GM13977 (cell line): ENCODE measurements at regions not wholly inside any gene's neighbourhood (a gene's known extent, or its start where the extent isn't known, plus 50 kb on each side); places are given as distances from the start of the nearest gene placed in this dataset.

ENCODE experiments used
- DNase-seq: peaks from one replicate; pipeline ENCODE4 v3.0.0; 2012; ENCODE audit warnings: low spot score
- in situ Hi-C: fragments of 300-500 bp; cut with MboI; formaldehyde crosslinking; loops from one replicate; pipeline ENCODE4 v1.12.0; 2022; ENCODE audit warnings: low sequenced_read_pairs, low pct_unique_long_range_greater_than_20kb, mixed read lengths, inconsistent platforms; ENCODE audit not compliant: unreplicated experiment
- TF ChIP-seq, protein P1 (sequence below): IDR thresholded peaks from 2 replicates; pipeline ENCODE4 v1.5.1; 2012; ENCODE audit warnings: mild to moderate bottlenecking, control low read depth; ENCODE audit not compliant: insufficient read depth; ENCODE audit errors: extremely low read depth, missing control alignments

DNA sequence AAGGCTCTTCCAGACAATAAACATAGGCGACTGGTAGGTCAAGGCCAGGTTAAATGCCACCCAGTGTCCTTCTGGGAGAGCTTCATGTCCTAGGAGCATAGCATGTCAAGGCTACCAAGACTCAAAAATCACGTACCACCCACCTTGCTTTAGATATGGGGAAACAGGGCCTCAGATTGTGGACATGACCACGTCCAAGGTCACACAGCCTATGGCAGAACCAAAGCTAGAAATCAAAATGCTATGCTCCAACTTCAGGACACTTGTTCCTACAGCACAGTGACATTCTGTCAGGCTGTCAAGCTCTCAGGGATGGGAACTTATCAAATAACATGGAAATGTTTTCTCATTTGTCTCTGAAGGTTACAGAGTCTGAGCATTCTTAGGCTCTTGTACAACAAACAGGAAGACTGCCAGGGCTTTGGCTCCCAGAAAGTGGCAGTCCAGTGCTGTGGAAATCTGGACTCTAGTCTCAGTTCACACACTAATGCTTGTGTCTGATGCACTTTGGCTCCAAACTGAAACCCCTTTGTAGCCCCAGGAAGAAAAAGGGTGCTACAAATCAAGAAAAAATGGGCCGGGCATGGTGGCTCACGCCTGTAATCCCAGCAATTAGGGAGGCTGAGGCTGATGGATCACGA lies 170.4 kb upstream of the LPP start:
- TF ChIP-seq, protein P1, sequence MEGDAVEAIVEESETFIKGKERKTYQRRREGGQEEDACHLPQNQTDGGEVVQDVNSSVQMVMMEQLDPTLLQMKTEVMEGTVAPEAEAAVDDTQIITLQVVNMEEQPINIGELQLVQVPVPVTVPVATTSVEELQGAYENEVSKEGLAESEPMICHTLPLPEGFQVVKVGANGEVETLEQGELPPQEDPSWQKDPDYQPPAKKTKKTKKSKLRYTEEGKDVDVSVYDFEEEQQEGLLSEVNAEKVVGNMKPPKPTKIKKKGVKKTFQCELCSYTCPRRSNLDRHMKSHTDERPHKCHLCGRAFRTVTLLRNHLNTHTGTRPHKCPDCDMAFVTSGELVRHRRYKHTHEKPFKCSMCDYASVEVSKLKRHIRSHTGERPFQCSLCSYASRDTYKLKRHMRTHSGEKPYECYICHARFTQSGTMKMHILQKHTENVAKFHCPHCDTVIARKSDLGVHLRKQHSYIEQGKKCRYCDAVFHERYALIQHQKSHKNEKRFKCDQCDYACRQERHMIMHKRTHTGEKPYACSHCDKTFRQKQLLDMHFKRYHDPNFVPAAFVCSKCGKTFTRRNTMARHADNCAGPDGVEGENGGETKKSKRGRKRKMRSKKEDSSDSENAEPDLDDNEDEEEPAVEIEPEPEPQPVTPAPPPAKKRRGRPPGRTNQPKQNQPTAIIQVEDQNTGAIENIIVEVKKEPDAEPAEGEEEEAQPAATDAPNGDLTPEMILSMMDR: no peak
- DNase-seq: no peak
- in situ Hi-C loops: no loop called here

DNA sequence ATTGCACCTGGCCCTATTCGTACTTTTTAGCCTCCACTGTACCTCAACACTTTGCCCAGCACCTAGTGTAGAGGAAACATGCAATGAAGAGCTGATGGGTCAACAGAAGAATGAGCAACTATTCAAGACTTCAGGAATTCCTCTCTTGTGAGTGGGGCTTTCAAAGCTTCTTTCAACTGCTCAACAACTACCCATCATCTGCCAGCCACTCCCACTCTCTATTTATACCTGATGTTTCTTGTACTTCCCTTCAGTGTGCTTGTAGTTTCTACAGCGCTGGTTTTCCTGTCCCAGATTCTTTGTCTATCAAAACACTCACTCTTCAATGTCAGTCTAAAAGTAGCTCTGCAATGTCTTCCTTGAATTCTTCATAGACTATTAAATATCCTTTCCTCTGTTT lies 168.3 kb upstream of the LPP start:
- DNase-seq: no peak
- TF ChIP-seq, protein P1: no peak
- in situ Hi-C loops: no loop called here

GRCh38 chr3:187986514-187986934 lies 167.4 kb upstream of the LPP start:
- in situ Hi-C loops: no loop called here
- TF ChIP-seq, protein P1: no peak
- no peak for DNase-seq

- no peak for DNase-seq
- TF ChIP-seq, protein P1: no peak
- in situ Hi-C loops: no loop called here
These were observed 166.8 kb upstream of the LPP start for GRCh38 chr3:187987187-187987586.

DNA sequence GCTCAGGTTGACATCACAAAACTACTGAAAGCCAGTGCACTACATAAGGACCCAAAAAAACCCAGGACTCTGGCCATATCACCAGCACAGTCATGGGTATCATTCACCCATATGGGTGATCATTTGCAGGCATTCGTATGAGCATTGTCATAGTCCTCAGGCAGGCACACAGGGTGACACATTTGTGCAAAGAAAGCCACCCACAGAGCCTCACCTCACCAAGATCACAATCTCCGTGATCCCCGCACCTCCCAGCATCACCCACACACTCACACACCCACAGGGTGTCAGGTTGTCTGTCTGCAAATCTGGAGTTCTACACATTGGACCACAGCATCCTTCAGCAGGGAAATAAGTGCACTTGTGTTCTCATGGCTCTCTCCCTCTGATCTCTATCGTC lies 166.0 kb upstream of the LPP start:
- TF ChIP-seq, protein P1: no peak
- no peak for DNase-seq
- in situ Hi-C loops: no loop called here

DNA sequence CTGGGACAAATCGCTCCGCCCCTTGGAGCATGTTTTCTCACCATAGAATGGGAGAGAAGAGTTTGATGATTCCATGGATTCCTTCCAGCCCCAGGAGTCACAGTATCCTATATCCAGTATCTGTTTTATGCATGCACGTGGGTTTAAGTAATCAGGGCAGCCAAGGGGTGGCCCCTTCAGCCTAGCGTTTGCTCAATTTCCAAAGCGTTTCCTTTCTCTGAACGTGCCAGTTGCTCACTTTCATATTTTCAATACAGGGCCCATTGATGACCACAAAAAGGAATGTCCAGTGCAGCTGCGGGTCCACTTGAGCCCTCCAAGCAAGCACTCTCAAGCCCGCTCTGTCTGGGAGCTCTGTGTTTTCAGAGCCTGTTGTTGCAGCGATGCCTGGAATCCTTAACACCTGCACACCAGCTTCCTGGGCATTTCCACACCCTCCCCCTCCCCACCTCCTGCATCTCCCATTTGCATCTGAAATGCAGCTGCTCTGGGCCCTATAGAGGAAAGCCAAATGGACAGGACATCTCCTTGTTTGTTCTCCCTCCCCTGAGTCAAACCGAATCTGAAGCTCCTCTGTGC lies 164.3 kb upstream of the LPP start:
- in situ Hi-C loops: no loop called here
- no peak for DNase-seq
- TF ChIP-seq, protein P1: no peak
